ENCODE measurements at regions not wholly inside any gene's neighbourhood (a gene's known extent, or its start where the extent isn't known, plus 50 kb on each side); places are given as distances from the start of the nearest gene placed in this dataset.

Small RNAs in the stretch of these regions (small RNA-seq; reads per million reads assigned to genes)
- 0 reads per million in 2 experiments for gene MIR4276

Measured in SK-MEL-5 (cell line).